GM21529 (cell line): ENCODE measurements at regions not wholly inside any gene's neighbourhood (a gene's known extent, or its start where the extent isn't known, plus 50 kb on each side); places are given as distances from the start of the nearest gene placed in this dataset.
"Not testable (repeated sequence)": the region's sequence is repeated elsewhere in the genome, so short reads cannot be mapped to it uniquely, and the experiment has no call there.

ENCODE experiments used
- ATAC-seq: cut with Tn5 transposase; IDR thresholded peaks from one replicate; pipeline ENCODE4 v1.9.1; 2021; ENCODE audit not compliant: unreplicated experiment

DNA sequence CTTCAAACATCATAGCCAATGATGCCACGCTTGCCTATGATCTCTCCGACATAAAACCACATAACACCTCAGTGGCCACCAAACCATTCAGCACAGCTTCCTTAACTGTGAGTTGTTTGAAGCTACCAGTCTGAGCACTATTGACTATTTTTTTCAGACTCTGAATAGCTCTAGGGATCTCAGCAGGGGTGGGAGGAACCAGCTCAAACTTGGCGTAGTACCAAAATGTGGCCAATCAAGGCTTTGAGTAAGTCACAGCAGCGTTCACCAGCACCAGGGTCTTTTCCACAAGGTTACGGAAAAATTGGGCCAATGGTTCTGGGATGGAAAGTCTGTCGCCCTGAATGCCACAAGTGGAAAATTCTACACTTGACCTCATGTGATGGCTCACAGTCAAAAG lies 70.6 kb downstream of the SMPDL3A start:
- no peak for ATAC-seq

DNA sequence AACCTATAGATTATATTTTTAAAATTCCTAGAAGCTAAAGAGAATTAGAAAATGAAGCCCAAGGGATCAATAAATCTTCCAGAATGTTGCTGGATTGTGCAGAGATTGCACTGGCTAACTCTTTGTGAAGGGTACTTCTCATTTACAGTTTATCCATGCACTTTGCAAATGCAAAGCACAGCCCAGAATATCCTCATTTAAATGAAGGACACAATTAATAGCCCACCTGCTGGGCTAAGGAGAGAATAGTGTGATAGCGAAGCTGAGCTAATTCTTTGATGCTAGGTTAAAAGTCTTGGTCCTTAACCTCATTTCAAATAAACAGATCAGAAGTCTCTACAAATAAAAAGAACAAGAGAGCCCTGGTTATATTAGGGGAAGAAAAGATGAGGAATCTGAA lies 72.5 kb downstream of the SMPDL3A start:
- ATAC-seq = no peak

DNA sequence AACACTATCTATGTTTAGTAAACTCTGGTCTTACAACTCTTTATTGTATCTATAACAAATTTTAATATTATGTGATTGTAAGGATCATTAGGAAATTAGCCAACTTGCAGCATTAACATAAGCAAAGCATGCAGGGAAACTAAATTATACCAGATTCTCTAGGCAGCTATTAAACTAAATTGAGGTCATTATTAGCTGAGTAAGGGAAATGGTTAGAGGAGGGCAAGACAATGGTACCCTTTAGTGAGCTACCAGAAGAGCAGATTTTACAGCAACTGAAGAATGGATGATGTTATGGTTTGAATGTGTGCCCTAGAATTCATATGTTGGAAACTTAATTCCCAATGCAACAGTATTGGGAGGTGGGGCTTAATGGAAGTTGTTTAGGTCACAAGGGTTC lies 79.1 kb downstream of the SMPDL3A start:
- no peak for ATAC-seq

DNA sequence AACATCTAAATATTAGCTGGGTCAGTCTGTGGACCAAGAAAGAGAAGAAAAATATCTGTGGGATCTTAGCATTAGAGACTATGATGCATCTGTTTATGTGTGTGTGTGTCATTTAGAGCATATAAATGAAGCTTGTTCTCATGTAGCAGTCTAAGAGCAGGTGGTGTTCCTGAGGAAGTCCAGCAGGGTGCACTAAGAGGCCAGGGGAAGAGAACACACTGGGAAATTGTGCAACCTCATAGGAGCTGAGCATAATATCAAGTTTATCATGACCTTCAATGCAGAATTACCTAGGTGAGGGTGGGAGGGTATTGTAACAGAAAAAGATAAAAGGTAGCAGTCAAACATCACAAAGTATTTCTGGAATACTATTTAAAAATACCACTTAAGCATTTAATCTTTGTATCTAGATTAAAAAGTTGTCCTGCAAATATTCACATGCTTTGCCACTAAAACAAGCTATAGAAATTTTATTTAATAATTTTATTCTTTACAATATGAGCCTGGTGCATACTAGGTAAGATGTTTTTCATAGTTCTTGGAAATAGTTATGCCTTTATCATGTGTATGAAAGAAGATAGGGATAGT lies 80.5 kb downstream of the SMPDL3A start:
- ATAC-seq = peak; percentile 90

DNA sequence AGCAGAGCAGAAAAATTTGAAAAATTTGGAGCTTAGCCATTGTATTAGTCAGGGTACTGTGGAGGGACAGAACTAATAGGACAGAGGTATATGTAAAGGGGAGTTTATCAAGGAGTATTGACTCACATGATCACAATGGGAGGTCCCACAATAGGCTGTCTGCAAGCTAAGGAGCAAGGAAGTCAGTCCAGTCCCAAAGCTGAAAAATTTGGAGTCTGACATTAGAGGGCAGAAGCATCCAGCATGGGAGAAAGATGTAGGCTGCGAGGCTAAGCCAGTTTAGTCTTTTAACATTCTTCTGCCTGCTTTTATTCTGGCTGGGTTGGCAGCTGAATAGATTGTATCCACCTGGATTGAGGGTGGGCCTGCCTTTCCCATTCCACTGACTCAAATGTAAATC lies 82.0 kb downstream of the SMPDL3A start:
- ATAC-seq = no peak

DNA sequence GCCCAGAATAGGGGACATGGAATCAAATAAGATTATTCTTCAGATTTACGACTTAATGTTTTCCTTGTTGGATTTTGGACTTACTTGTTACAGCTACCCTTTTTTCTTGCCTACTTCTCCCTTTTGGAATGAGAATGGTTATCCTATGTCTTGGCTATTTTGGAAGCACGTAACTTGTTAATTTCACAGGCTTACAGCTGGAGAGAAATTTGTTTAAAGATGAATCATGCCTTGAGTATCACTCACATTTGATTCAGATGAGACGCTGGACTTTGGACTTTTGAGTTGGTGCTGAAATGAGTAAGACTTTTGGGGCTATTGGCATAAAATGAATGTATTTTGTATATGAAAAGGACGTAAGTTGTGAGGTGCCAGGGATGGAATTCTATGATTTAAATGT lies 83.3 kb downstream of the SMPDL3A start:
- no peak for ATAC-seq

DNA sequence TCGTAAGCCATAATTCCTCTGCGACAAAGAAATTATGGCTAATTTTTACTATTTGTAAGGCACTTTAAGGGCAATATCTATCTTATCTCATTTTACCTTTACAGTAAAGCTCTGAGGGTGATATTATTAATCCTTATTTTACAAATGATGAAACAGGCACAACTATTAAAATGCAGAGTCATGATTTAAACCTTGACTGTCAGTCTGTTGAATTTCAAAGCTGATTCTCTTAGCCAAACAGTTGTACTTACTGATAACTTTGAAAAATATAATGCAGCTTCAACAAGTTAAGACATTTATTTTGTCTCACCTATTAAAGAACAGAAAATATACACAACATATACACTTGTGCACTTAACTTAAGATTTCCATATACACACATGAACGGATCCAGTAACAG lies 88.2 kb downstream of the SMPDL3A start:
- ATAC-seq = no peak

DNA sequence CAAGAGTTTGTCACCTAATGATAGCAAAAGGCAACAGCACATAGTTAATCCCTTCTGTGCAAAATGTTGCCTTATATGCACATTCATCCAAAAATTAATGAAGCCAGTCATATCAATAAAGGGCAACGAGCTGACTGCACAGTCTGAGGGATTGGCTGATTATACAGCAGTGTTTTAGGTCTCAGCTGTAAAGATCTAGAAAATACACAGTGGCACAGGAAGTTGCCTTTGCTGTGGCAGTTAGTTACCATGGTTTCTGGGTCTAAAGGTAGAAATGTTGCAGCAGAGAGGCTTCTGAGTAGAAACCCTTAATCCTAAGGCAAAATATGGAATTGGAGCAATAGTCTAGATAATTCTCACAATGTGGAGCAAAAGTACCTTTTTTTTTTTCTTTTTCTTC lies 89.7 kb downstream of the SMPDL3A start:
- ATAC-seq = no peak

DNA sequence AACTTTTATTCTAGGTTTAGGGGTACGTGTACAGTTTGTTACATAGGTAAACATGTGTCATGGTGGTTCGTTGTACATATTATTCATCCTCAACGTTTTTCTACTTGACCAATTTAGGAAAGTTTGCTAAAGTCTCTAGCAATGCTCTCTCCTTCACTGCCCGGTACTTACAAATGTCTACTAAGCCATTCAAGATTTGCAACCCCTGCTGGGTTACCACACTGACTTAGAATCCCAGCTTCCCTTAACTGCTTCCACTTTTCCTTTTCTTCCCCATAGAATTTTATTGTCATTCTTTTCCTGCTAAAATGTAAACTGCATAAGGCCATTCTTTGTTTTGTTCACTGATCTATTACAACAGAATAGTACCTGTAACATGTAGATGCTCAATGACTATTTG lies 97.4 kb downstream of the SMPDL3A start:
- ATAC-seq = no peak

DNA sequence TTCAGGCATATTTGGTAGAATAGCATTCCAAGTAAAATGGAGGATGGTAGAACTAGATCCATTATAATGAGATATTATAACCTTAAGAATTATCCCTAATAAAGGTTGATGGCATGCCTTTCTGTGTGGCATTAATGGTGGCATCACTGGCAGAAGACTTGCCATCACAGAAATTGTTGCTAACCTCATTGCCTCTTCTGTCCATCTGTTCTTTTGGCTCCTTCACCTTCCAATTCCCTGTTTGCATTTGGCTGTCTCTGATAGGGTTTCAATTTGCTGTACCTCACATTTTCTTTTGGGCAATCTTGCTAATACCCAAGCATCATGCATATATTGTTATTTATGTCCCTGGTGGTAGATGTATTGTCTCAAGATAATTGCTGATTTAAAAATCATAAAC lies 98.9 kb downstream of the SMPDL3A start:
- ATAC-seq = no peak

DNA sequence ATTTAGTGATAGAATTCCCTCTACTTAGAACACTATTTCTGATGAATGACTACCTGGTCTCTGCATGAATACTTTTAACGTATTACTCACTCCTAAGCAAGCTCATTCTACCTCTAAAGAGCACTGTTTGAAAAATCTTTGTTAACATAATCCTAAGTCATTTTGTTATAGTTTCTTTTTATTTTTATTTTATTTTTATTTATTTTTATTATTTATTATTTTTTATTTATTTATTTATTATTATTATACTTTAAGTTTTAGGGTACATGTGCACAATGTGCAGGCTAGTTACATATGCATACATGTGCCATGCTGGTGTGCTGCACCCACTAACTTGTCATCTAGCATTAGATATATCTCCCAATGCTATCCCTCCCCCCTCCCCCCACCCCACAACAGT lies 99.6 kb downstream of the SMPDL3A start:
- not testable (repeated sequence) for ATAC-seq

DNA sequence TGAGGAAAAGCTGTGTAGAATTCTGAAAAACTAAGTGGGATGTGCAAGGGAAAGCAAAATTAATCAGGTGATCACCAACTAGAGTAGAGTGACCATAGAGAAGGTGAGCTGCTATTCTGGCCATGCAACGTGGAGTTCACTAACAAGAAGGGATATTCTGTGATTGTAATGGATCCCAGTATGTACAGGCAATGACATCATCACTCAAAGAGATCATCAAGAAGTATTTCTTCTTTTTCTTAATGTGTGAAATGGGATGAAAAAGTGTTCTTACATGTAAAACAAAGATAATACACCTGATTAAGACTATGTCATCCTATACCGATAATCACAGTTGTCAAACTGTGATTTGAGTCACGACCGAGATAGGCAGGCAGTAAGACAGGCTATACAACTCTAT lies 101.2 kb downstream of the SMPDL3A start:
- ATAC-seq = no peak

DNA sequence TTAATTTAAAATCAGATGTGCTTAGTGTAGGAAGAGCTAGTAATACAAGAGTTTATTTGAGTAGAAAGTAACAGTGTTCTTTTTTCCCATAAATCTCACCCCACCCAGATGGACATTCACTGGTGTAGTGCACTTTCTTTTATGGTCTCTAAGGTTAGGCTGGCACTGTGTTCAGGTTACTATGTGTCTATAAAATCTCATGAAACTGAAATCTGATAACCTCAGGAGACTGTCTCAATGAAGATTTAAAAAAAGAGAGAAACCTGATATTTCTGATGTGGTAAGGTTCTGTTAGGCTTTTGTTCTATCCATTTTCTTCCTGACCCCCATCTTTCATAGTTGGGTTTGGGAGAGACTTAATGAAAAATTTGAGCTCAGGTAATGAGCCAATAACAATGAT lies 101.2 kb upstream of the CLVS2 start:
- ATAC-seq = no peak

DNA sequence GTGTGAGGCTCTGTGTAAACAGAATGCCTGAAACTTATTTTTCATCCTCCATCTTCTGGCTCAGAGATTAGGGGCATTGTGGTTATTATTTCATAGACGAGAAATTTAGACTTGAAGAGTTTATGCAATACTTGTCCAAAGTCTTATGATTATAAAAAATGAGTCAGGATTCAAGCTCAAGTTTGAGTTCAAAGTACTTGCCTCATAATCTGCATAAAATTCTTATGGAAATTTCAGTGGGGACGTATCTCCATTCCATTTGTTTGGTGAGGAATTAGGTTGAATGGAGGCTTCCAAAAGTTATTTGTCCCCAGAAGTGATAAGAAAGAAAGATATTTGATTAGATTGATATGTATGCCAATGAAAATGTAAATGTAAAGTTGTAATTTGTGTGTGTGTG lies 93.7 kb upstream of the CLVS2 start:
- ATAC-seq = no peak

DNA sequence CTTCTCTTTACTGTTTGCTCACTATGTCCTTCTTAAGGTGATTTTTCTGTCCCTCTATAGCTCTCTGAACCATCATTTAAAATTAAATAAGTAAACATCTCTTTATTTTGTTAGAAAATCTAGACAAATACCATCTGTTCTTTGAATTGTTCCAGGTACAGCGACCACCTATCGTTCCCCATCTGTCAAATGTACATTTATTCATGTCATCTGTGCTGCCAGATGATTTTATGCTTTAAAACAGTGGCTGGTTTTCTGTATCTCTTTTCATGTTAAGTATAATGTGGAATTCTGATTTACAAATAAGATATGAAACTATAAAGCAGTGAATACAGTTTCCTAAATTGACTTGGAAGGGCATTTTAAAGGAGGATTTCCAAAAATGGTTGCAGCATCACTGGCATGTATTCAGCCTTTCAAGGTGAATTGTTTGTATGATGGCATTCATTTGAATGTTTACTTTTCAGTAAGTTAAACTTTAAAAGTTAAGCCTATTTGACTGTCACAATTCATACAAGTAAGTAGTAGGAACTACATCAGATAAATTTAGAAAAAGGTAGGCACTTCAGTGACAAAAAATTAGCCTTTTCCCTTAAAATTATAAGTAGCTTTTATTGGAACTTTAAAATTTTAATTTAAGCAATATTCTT lies 92.6 kb upstream of the CLVS2 start:
- ATAC-seq = no peak

DNA sequence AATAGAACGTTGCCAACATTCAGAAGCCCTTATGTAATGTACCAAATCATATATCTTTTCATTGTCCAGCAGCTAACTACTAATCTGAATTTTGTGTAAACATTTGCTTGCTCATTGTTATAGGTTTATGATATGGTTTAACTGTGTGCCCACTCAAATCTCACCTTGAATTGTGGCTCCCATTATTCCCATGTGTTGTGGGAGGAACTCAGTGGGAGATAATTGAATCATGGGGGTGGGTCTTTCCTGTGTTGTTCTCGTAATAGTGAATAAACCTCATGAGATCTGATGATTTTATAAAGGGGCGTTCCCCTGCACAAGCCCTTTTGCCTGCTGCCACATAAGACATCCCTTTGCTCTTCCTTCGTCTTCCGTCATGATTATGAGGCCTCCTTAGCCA lies 91.9 kb upstream of the CLVS2 start:
- ATAC-seq = no peak

DNA sequence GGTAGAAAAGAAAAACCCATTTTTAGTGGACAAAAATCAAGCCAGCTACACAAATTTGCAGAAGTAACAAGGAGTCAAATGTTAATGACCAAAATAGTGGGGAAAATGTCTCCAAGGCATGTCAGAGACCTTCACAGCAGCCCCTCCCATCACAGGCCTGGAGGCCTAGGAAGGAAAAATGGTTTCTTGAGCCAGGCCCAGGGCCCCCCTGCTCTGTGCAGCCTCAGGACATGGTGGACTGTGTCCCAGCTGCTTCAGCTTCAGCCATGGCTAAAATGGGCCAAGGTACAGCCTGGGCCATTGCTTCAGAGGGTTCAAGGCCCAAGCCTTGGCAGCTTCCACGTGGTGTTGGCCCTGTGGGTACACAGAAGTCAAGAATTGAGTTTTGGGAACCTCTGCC lies 82.5 kb upstream of the CLVS2 start:
- no peak for ATAC-seq

DNA sequence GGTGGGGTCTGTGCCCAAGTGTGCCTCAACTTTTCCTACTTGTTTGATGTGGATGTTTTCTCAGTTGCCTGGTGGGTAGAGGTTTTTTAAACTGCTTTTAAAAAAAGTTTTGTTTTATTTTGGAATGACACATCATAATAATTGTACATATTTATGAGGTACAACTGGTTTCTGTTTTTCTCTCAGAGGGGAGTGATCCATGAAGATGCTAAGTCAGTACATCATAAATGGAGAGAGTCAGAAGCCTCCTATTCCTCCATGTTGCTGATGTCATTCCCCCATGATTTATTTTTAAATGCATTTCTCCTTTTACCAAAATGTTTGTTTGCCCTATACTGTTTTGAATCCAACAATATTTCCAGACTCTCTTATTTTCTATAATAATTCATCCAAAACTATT lies 77.3 kb upstream of the CLVS2 start:
- ATAC-seq = no peak

DNA sequence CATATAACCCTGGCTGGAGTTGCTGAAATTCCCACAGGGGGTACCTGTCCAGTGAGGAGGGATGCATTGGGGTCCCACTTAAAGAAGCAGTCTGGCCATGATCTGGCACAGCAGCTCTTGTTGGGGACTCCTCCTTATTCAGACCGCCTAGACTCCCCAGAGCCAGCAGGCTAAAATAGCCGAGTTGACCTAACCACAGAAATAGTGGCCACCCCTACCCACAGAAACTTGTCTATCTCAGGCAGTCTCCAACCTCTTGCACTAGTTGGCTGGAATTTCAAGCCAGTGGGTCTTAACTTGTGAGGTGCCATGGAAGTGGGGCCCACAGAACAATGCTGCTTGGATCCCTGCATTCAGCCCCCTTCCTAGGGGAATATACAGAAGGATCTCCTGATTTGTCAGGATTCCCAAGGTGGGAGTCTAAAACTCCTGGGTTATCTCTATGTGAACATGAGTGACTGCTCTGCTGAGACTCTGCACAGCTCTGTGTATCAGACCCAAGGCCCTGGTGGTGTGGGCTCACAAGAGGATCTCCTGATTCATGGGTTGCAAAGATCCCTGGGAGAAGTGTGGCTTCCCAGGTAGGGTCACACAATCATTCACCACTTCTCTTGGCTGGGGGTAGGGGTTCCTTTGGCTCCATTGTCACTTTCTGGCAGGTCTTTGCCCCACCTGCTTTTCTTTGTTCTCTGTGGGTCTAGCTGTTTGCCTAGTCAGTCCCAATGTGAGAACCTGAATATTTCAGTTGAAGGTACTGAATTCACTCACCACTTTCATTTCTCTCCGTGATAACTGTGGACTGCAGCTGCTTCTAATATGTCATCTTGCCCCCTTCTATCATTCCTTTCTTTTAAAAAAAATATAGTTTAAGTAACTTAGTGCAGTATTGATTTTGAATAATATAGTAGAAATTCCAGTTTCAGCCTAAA lies 65.5 kb upstream of the CLVS2 start:
- peak; percentile 86 for ATAC-seq

DNA sequence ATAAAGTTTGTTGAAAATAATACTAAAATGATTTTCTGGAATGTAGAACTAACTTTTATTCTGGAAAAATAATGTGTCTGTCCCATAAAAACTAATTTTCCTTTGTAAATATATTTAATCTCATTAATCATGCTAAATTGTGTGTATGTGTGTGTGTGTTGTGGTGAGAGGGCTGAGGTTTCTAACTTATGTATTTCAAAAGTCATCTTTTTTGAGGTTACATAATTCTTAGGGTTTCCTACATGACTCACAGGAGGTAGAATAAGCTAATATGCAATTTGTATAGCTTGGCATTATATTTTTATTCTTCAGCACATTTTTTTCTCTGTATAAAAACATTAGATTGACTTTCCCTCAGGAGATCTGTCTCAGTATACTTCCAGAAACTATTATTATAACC lies 64.1 kb upstream of the CLVS2 start:
- ATAC-seq = no peak

DNA sequence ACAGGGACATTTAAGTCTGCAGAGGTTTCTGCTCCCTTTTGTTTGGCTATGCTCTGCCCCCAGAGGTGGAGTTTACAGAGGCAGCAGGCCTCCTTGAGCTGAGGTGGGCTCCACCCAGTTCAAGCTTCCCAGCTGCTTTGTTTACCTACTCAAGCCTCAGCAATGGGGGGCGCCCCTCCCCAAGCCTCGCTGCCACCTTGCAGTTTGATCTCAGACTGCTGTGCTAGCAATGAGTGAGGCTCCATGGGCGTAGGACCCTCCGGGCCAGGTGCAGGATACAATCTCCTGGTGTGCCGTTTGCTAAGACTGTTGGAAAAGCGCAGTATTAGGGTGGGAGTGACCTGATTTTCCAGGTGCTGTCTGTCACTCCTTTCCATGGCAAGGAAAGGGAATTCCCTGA lies 51.1 kb upstream of the CLVS2 start:
- not testable (repeated sequence) for ATAC-seq
